HTR-8/SVneo (cell line): ENCODE measurements at regions not wholly inside any gene's neighbourhood (a gene's known extent, or its start where the extent isn't known, plus 50 kb on each side); places are given as distances from the start of the nearest gene placed in this dataset.

Experiments
- DNase-seq: peaks from one replicate; pipeline ENCODE4 v3.0.0; 2011; ENCODE audit warnings: low spot score, mixed read lengths; ENCODE audit not compliant: insufficient read length
- FAIRE-seq: peaks from 2 replicates; lab custom pipeline; 2011; peaks lifted over from hg19 to GRCh38; lab: Jason Lieb, UNC

GRCh38 chr13:26899202-26899601 lies 138.6 kb upstream of the GPR12 start:
- DNase-seq, result no peak
- no peak for FAIRE-seq

GRCh38 chr13:26897706-26898550 lies 137.3 kb upstream of the GPR12 start:
- FAIRE-seq (no peak), DNase-seq (no peak)

- DNase-seq (no peak), FAIRE-seq (no peak)
These were observed 136.5 kb upstream of the GPR12 start for GRCh38 chr13:26896986-26897668.

- FAIRE-seq (no peak), DNase-seq (no peak)
These were observed 135.4 kb upstream of the GPR12 start for GRCh38 chr13:26895808-26896466.

GRCh38 chr13:26895081-26895807 lies 134.7 kb upstream of the GPR12 start:
- no peak for FAIRE-seq
- DNase-seq, result no peak

- DNase-seq, result no peak
- no peak for FAIRE-seq
These were observed 128.0 kb upstream of the GPR12 start for GRCh38 chr13:26888632-26889031.

GRCh38 chr13:26887594-26887993 lies 127.0 kb upstream of the GPR12 start:
- no peak for DNase-seq
- FAIRE-seq, result no peak

- DNase-seq, result no peak
- FAIRE-seq, result no peak
These were observed 123.1 kb upstream of the GPR12 start for GRCh38 chr13:26883613-26884257.

GRCh38 chr13:26882731-26883130 lies 122.1 kb upstream of the GPR12 start:
- FAIRE-seq (no peak), DNase-seq (no peak)

- no peak for FAIRE-seq
- no peak for DNase-seq
These were observed 120.6 kb upstream of the GPR12 start for GRCh38 chr13:26881154-26881553.

GRCh38 chr13:26880735-26881134 lies 120.1 kb upstream of the GPR12 start:
- DNase-seq (no peak), FAIRE-seq (no peak)

GRCh38 chr13:26878438-26878837 lies 117.9 kb upstream of the GPR12 start:
- no peak for FAIRE-seq

GRCh38 chr13:26873386-26873698 lies 112.8 kb upstream of the GPR12 start:
- FAIRE-seq, result no peak
- no peak for DNase-seq

More at GRCh38 chr13:26878438-26878837, 117.9 kb upstream of the GPR12 start:
- DNase-seq, result no peak

- peak; percentile 12 for DNase-seq
- FAIRE-seq, result no peak
These were observed 112.2 kb upstream of the GPR12 start for GRCh38 chr13:26872525-26873385.

- FAIRE-seq, result no peak
- peak; percentile 14 for DNase-seq
These were observed 107.0 kb upstream of the GPR12 start for GRCh38 chr13:26867451-26868091.

- DNase-seq (no peak), FAIRE-seq (no peak)
These were observed 104.0 kb upstream of the GPR12 start for GRCh38 chr13:26864576-26864975.

GRCh38 chr13:26861941-26862340 lies 101.4 kb upstream of the GPR12 start:
- no peak for FAIRE-seq
- no peak for DNase-seq

- FAIRE-seq, result no peak
- DNase-seq, result no peak
These were observed 95.3 kb upstream of the GPR12 start for GRCh38 chr13:26855921-26856320.

- FAIRE-seq, result no peak
- no peak for DNase-seq
These were observed 94.5 kb upstream of the GPR12 start for GRCh38 chr13:26855071-26855470.
